Activated CD4-positive, alpha-beta T cell treated with anti-CD3 and anti-CD28 coated beads, Interleukin-2, Interleukin-4, amounts not matched to agents 100 ng/mL and 50 ng/mL, durations not matched to agents 16 hours and 8 hours (primary cell): ENCODE measurements at regions not wholly inside any gene's neighbourhood (a gene's known extent, or its start where the extent isn't known, plus 50 kb on each side); places are given as distances from the start of the nearest gene placed in this dataset.
"Not testable (repeated sequence)": the region's sequence is repeated elsewhere in the genome, so short reads cannot be mapped to it uniquely, and the experiment has no call there.

ENCODE experiments used
- DNase-seq: peaks from one replicate; pipeline ENCODE4 v3.0.0-alpha.2; 2020; ENCODE audit warnings: low spot score

DNA sequence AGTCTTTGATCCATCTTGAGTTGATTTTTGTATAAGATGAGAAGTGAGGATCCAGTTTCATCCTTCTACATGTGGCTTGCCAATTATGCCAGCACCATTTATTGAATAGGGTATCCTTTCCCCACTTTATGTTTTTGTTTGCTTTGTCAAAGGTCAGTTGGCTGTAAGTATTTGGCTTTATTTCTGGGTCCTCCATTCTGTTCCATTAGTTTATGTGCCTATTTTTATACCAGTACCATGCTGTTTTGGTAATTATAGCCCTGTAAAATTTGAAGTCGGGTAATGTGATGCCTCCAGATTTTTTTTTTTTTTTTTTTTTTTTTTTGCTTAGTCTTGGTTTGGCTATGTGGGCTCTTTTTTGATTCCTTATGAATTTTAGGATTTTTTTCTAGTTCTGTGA, 203.0 kb upstream of the IRX5 start:
- DNase-seq, result not testable (repeated sequence)

DNA sequence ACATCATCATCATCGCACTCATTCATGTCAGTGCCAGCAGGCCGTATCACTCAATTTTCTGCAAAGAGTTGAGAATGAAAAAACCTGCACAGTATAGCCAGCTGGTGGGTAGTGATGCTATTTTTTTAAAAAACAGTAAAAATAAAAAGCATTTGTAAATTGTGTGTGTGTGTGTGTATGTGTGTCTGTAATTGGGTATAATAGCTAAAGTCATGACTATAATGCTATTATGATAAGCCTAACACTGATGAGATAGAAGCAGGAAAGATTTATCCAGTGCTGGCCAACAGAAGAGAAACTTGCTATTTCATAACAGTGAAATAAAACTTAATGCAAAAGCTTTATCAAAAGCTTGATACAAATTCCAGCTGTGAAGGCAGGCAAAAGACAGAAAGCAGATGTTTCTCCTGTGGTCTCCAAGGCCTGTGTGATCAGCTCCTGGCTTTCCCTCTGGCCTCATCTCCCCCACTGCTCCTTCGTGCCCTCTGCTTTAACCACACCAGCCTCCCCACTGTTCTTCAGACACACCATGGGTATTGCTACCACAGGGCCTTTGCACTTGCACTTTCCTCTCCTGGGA, 206.2 kb upstream of the IRX5 start:
- DNase-seq, result no peak

DNA sequence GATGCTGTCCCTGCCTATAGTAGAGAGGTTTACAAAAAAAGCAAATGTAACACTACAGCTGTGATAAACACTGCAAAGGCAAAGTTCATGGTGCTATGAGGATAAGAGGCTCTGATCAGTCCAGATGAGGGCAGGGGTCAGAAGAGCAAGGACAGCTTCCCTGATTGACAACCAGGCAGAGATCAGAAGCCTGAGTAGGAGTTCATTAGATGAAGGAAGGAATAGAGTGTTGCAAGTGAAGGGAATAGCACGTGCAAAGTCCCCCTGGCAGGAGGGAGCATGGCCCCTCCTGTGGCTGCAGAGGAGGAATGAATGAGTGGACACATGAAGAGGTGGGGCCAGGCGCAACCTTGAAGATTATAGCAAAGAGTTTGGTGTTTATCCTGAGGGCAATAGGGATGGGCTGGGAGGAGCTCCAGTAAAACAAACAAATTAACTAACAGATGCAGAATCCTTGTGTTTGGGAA, 208.4 kb upstream of the IRX5 start:
- DNase-seq, result no peak

DNA sequence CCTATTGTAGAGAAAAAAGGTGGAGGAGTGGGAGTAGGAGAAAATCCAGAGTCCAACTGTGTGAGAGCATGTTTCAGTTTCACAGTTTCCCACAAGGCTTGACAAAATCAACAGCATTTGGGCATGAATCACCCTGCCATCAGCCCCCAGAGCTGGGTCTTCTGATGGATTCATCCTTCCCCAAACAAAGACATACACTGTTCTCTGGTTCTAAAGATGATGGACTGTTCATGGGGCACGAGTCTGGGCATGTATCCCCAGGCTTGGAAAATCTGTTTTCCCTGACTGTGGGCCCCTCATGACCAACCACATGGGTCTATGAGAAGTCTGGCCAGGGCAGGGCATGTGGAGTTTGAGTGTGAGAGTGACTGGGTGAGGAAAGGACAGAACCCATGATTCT, 210.4 kb upstream of the IRX5 start:
- DNase-seq, result no peak

DNA sequence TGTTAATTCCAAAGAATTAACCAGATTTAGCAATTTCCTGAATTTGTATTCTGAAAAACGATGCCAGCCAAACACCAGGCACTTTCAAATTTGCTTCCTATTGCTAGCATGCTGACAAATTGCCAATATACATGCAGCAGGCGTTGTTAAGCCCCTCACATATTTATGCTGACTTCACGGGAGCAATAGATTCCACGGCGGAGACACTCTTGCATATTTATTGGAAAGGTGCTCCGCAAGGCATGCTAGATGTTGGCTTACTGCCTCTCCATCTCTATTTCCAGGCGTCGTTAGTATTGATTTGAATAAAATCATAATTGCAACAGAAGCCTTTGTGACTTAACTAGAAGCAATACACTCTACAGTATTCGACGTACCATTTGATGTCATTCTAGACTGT, 211.0 kb upstream of the IRX5 start:
- no peak for DNase-seq

DNA sequence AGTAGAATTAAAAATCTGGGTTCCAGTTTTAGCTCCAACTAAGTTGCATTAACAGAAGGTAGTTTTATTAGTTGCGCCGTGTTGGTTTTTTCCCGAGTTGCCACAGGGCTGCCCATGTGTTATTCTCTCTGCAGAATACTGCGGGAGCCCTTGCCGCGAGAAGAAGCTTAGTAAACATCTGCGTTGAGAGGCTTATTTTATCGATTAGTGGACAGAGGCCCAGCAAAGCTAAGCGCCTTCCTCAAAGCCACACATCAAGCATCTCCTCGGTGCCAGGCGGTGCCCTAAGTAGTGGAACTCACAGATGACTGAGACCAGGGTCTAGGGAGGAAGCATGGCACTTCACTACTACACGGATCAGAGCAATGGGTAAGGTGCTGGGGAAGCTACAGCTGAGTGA, 212.3 kb upstream of the IRX5 start:
- no peak for DNase-seq

DNA sequence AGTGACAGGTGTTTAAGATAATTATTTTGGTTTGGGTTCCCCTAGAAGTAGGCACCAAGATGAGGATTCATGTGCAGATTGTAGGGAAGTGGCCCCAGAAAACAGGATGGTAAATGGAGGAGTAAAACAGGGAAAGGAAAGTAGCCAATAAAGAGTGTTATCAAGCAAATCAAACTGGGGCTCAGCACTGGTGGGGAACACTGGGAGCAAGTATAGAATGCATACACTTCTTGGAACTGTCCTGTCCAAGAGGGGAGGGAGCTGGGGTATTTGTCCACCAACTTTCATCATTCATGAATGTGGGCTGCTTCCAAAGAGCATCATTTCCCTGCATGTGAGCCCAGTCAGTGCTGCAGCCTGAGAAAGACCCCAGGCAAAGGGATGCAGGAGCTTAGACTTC, 215.7 kb upstream of the IRX5 start:
- no peak for DNase-seq

DNA sequence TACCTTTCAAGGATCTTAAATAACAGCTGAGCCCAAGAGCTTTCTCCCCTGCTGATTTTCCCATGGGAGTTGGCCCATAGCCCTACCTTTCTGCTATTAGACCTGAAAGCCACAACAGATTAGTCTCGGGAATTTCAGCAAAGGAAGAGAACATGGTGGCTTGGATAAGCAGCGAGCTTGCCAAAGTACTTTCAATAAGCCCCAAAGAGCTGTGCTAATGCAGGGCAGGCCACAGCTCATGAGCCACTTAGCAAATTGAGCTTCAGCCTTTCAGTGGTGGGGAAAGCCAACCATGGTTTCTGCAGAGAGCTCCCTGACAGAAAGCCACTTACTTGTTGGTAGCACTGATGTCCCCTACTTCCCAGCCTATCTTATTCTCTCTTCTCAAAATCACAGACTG, 217.8 kb upstream of the IRX5 start:
- no peak for DNase-seq

DNA sequence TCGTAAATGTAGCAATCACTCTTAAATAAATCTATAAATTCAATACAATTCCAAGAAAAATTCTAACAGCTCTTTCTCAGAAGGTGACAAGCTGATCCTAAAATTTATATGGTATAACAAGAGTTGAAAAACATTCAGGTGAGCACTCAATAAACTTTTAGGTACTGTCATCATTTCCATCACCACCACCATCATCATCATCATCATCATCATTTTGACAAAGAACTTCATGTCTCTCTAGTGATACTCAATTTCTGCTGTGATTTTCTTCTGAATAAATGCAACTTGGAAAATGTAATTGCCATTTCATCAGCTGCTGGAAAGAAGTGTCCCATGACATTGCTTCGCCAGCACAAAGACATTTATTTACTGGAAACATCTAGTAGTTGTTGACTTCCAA, 222.9 kb upstream of the IRX5 start:
- DNase-seq, result no peak

DNA sequence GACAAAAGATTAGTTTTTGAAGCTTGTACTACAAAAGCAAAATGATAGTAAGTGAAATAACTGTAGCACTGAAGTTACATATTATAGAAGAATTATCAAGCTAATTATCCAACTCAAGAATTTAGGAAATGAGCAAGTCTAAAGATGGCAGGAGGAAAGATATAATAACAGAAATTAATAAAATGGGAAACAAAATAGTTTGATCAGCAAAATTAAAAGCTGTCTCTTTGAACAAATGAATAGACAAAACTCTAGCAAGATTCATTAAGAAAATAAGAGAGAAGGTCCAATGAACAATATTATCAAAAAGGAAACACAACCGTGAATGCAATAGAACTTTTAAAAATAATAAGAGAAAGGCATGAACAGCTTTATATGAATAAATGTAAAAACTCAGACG, 224.3 kb upstream of the IRX5 start:
- no peak for DNase-seq

DNA sequence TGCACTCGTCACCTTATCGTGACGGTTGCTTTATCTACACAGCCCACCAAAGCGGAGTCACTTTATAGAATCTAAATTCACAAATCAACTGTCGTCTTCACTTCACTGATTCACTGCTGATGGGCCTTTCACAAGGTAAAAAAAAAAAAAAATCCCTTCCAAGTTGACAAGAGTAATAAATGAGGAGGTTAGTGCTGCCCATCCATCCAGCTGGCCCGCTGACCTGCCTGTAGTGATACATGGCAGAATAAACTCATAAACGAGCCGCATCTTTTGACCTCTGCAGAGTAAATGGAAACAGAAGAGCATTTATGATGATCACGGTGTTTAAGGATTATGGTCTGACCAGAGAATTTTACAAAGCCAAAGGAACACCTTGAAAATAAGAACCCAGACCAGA, 227.3 kb upstream of the IRX5 start:
- no peak for DNase-seq

DNA sequence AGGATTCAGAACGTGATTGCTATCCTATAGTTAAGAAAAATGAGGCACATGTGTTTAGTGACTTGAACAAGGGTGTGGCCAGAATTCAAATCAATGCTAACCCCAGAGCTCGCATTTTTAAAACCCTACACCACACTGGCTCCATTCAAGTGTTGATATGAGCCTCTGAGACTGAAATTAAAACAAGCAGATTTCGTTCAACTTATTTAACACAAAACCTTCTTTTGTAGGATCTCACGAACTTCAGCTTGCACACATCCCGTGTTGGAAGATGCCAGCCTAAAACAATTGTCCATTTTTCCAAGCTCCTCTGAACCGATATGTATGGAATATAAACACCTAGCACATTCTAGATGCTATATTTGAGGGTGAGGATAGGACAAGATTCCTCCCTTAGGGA, 231.0 kb upstream of the IRX5 start:
- DNase-seq, result no peak

DNA sequence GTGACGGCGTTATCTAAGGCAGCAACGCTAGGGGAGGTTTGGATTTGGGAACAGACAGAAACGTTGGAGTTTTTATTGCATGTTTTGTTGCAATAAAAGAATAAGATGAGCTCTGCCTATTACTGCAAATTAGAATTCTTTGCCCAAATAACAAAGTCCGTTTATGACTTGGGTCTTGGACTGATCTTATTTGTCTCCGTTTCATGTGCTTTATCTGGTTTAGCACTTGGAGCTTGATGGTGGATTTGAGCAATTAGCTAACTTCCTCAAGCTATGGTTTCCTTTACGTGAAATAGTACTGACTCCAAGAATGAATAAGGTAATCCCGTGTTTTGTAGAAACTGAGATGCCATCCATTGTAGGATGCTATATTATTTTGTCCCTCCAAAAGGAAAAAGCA, 233.0 kb upstream of the IRX5 start:
- DNase-seq, result no peak

DNA sequence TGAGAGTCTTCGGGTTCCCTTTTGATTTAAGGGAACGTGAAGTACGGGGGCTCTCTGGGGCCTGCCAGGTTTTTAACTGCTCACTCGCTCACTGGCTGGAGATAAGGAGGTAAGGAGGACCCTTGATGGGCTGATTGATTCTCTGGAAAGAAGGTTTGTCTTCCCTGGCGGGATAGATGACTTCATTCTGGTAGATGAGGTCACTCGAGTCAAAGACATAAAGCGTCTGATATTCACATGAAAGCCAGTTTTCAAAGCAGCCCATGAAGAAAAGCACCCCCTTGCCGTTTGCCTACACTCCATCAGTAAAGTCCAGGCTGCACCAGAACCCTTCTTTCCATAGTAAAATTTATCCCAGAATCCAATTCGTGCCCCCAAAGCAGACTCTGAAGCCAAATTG, 233.7 kb upstream of the IRX5 start:
- no peak for DNase-seq

DNA sequence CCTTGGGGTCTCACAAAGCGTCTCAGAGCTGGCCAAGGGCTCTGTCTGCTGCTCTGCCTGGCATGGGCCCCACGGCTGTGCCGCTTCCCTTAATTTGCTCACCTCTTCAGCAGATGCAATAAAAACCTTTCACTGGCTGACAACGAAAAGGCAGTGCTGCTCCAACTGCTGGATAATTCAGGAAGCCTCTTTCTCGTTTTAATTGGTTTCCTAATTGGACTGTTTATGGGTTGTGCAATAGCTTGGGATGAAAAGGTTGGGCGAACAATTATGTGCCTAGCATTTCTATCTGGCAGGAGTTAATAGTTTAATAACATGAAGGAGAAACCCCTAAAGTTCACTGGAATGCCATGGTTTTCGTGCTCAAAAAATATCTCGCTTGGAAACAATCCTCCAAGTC, 234.1 kb upstream of the IRX5 start:
- no peak for DNase-seq

DNA sequence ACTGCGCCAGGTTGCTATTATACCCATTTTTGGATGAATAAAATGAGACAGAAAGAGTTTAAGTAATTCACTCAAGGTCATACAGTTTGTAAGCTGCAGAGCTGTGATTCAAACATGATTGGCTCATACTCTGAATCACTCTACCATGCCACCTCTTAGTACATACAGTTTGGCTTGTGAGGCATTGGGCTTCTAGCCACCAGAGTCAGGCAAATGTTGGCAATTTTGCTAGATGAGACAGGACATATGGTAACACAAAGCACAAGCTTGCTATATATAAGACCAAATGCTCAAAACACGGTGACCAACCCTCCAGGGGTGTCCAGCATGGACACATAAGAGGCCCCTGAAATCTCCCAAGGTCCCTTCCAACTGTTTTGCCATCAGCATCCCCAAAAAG, 236.0 kb upstream of the IRX5 start:
- no peak for DNase-seq

DNA sequence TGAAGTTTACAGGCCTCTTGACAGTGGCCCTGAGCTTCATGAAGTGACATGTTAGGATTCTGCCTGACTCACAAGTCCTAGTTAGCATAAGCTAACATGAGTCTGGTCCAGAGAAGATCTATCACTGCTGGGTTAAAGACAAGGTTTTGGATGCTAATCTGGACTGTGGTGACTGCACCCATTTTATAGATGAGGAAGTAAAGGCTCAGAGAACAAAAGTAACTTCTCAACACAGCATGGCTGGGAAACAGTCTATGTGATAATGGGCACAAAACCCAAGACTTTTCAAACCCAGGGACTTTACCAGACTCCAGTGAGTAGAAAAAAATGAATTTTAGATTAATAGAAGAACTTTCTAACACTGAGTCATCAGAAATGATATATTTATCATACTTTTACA, 236.8 kb upstream of the IRX5 start:
- DNase-seq, result no peak

DNA sequence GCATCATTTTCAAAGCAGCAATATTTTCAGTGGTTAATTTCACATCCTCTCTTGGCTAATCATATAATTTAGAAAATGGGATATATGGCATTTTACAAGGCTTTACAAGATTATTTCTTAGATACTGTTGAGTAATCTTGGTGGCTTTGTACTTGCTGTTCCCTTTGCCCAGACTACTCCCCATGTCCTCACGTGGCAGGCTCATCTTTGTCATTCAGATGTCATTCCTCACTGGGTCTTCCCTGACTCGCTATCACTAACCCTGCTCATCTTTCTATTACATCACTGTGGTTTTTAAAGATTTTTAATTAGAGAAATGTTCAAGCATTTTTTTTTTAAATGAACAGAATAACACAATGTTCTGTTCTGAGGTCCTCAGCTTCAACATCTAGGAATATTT, 240.0 kb upstream of the IRX5 start:
- DNase-seq, result no peak

DNA sequence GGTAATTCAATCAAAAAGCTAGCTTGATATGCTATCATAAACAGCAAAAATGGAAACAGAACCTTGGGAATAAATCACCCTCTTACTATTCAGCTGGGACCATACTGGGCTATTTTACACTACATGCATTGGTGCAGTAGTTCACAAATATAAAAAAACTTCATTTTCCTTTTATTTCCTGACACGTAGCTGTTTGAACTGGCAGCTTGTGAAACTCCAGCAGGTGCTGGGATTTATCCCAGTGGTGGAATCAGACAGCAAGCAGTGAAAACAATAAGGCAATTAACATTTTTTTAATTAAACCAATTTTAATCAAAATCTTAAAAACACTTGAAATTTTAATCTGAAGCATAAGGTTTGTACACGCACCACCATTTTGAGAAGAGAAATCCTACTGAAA, 240.4 kb upstream of the IRX5 start:
- DNase-seq, result no peak

DNA sequence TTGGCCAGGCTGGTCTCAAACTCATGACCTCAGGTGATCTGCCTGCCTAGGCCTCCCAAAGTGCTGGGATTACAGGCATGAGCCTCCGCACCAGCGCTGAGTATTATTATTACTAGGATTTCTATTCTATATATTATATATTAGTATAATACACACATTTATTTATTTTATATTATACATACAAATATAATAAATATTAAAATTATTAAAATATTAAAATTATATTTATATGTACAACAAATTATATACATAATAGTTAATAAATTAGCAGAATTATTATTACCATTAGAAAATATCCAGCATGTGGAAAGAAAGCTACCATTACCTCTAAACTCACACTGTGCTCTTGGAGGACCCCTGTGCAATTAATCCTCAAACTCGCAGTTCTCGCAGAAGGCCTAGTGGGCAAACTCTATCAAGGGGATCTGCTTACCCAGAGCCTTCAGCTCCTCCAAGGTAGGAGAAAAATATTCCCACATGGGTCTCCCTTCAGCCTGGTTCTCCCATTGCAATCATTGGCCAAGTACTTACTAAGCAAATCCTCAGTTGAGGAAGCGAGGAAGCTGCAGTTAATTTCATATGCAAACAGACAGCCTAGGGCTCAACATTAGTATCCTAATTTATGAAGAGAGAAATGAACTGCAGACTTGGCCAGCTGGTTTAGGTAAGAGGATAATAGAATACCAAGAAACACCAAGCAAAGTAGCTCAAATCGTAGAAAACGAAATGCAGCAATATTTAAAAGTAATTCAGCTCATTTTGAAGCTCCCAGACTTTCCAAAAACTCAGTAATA, 241.4 kb upstream of the IRX5 start:
- no peak for DNase-seq

DNA sequence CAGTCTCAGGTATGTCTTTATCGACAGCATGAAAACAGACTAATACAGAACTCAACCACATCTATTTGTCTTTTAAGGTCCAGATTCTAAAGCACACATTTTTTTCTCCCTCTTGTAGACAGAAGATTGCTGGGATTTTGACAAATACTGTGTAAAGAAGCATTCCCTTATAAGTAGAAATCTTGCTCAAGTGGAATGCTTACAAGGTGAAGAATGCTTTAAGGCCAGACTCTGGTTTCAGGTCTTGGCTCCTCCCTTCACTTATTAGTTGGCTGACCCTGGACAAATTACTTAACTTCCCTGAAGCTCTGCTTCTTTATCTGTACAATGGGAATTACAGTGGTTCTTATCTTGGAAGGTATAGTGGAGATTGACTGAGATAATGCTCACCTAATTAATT, 242.3 kb upstream of the IRX5 start:
- DNase-seq, result no peak

DNA sequence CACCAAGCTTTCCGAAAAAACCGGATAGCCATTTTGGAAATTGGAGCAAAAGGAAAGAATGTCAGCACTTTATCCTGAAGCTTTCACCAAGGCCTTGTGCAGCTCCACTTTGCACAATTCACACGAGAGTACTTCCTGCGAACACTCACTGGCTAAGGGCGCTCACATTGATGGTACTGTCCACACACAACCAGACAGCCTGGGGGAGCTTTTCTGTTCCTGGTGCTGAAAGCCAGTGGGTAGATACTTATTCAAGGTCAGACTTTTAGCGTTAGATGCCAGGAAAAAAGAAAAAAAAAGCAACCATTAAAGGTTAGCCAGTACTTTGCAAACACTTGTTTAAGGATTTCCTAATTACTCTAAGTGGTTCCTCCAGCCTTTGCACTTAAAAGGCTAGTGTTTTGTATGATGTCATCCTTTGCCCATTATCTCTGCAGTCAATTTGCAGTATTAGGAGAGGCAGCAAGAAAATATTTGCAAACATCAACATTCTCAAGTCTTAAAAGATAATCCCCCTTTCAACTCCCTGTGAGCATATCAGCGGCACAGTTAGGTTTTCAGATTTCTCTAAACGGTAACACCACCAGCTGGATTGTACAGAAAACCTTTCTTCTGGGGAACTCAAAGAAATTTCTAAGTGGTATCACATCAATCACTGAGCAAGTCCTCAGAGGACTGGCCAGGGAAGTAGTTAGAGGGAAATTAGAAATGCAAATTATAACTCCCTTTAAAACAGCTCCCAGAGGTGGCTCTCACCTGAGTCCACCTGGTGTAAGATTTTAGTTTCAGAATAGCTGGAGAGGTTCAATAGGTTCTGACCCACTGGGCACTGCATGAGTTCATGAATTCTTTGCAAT, 243.4 kb upstream of the IRX5 start:
- no peak for DNase-seq

DNA sequence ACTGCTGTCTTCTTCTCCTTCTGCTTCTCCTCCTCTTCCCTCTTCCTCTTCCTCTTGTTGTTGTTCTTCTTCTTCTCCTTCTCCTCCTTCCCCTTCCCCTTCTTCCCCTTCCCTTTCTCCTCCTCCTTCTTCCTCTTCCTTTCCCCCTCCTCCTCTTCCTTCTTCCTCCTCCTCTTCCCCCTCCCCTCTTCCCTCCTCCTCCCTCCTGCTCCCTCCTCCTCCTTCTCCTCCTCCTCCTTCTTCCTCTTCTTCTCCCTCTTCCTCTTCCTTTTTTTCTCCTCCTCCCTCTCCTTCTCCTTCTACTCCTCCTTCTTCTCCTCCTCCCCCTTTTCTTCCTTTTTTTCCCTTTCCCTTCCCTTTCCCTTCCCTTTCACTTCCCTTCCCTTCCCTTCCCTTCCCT, 245.0 kb upstream of the IRX5 start:
- DNase-seq, result no peak
